ENCODE measurements at regions not wholly inside any gene's neighbourhood (a gene's known extent, or its start where the extent isn't known, plus 50 kb on each side); places are given as distances from the start of the nearest gene placed in this dataset.

DNA sequence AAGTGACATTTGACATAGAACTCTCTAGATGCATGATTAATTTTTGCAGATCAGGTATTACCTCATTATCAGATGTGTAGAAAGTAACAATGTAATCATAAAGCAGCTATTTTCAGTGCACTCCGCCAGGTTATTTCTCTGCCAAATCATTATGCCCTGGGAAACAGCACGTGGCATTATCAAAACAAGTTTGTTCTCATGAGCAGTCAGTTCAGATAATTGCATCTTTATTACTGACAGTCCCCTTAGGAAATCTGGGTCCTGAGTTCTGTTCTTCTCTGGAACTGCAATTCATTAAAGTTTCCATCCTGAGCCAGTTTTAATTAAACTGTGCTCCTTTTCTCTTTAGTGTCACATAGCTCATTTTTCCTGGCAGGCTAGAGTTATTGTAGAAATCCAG lies 94.7 kb upstream of the KRR1 start:
- TF ChIP-seq POLR2A (IDR thresholded peaks at IDR 0.05; ENCODE audit: low read length) (no peak), GATA1 (IDR thresholded peaks at IDR 0.05; ENCODE audit: low read depth, low read length) (no peak)
